H1 (cell line): ENCODE measurements at regions not wholly inside any gene's neighbourhood (a gene's known extent, or its start where the extent isn't known, plus 50 kb on each side); places are given as distances from the start of the nearest gene placed in this dataset.

Experiments used
- CBX5 ChIP-seq: fragments of 300-800, 300-1000 bp; sonication (generic); IDR thresholded peaks from 2 replicates; pipeline ENCODE4 v1.7.1; 2016; ENCODE audit warnings: antibody characterized with exemption, low read length, low read depth
- CEBPB ChIP-seq: IDR thresholded peaks from 2 replicates; pipeline ENCODE4 v1.6.1; 2012; ENCODE audit warnings: low read depth, low read length
- CTBP2 ChIP-seq: IDR thresholded peaks from 2 replicates; pipeline ENCODE4 v1.7.0; 2011; ENCODE audit warnings: borderline replicate concordance, mild to moderate bottlenecking, moderate library complexity, mixed read lengths, low read length; ENCODE audit not compliant: insufficient read depth, insufficient read length
- EGR1 ChIP-seq: IDR thresholded peaks from 2 replicates; pipeline ENCODE4 v1.6.1; 2011; ENCODE audit warnings: low read depth, low read length, borderline replicate concordance
- JUND ChIP-seq: IDR thresholded peaks from 2 replicates; pipeline ENCODE4 v1.6.1; 2011; ENCODE audit warnings: mild to moderate bottlenecking, improper control_type of control experiment, low read length

DNA sequence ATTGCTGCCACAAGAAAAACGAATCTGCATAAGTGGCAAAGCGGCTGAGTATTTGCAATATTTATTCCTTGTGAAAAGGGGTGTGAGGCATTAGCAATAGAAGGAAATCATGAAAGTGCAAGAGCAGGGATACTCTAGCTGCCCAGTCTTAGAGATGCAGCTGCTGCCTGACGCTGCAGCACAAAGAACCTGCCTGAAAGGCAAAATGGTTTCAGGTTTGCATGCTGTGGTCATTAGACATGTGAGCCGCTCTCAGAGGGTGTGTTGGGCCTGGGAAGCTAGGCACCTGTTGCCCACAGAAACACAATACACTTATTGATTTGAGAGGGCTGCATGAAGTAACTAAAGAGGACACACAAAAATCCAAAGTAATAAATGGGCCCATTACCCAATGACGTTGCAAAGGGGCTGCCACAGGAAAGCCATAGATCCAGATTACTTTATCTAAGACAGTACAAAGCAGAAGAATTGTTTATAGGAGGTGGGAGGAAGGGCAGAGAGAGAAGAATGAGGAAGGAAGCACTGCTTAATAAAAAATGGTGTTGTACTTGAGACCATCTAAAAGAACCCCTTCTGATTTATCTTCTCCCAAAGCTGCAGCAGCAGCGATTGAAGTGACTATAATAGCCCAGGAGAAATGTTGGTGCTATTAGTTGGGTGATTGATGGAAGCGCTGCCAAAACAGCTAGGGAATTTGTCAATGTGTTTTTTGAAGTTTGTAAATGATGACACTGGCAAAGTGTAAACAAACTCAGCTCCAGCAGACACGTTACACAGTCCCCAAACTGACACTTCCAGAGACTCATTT is 492.4 kb upstream of the ACVR2A start (continued):
- TF ChIP-seq CBX5 = no peak
- no peak for TF ChIP-seq EGR1
- no peak for TF ChIP-seq CTBP2
- TF ChIP-seq CEBPB = no peak
- TF ChIP-seq JUND = no peak
